T47D (cell line): ENCODE measurements at regions not wholly inside any gene's neighbourhood (a gene's known extent, or its start where the extent isn't known, plus 50 kb on each side); places are given as distances from the start of the nearest gene placed in this dataset.

Source experiments
- DNase-seq, 2 experiments: peaks; one replicate each; pipeline versions ENCODE4 v3.0.0 to v3.0.0-alpha.2; 2011 to 2012; ENCODE audit warnings: low read depth in 1 of 2, low spot score in 1 of 2
- JUND ChIP-seq: IDR thresholded peaks from 2 replicates; pipeline ENCODE4 v1.6.1; 2012; ENCODE audit warnings: low read depth
- in situ Hi-C: cut with HindIII; loops from 2 replicates; pipeline ENCODE4 v1.10.0; 2016; ENCODE audit warnings: low sequenced_read_pairs, low pct_unique_long_range_greater_than_20kb

DNA sequence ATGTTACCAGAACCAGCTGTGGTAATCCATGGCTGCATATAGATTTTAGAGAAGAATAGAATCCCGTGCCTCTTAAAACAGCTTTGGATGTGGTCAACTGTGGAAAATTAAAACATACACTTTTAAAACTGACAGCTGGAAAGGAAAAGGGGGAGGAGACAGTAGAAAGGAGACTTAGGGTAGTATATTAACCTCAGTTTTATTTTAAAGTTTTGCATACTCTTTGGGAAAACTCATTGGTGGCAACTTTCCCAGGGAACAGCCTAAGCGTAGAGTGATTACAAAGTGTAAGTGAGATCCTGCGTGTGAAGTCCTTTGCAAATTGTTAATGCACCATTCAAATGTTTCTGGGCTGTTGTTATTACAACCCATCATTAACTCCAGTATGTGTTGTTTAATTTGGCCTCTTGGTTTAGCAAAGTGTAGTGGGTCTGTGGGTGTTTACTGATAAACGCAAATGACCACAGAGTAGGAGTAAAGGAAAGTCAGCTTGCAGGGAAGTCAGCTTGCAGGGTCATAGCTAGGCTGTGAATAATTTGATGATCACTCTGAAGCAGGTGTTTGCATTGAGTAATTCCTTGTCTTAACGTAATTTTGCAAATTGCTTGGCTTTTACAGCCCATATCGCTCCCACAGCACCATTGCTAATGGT is 88.0 kb upstream of the DBX1 start:
- no peak for TF ChIP-seq JUND
- in situ Hi-C loops: no loop called here
- DNase-seq: no peak

DNA sequence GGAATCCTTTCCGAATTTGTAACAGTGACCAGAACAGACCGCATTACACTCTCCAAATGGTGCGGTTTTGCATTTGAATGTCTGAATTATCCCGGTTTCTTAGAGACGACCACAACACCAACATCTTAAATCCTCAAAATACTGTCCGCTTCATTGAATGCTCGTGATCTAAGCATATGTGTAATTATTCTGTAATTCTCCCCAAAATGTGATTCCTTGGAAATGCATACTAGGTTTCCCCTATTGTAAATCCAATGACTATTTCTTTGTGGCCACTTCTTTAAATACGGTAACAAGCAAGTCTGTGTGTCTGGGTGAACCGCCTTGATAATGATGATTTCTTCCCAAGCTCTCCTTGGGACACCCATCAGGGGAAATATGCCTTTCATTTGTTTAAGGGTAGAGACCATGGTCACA is 87.3 kb upstream of the DBX1 start:
- no peak for DNase-seq
- TF ChIP-seq JUND: no peak
- in situ Hi-C loops: no loop called here

DNA sequence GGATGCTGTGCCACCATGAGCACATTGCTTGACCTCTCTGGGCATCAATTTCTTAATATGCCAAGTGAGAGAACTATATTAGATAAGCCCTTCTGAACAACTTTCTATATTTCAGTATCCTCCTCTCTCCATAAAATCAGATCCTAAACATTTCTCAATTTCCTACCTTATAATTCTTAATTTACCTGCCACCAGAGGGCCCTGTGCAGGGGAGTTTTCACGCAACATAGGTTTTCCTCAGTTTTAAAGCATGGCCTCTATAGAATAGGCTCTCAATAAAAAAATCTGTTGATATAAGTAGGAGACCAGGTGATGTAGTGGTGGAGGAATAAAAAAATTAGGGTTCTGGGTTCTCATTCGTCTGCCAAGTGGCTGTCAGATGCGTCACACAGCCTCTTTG is 83.7 kb upstream of the DBX1 start:
- no peak for TF ChIP-seq JUND
- peak in 1 of 2 experiments; percentile 39 for DNase-seq

DNA sequence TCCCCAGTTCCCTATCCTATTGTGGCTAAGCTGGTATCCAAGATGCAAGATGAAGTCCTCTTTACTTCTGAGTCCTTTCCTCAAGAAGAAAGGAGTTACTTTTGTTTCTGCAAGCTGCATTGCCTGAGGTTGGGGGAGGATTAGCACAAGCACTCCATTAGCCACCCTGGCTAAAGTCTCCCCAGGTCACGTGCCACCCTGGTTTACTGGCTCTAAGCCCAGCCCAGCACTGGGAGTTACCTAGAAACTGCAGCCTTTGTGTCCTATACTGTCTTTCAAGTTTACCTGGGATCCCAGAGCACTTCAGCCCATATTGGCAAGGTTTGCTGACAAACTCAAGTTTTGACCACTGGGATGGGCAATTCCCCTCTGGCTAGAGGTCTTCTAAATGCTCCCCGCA is 78.4 kb upstream of the DBX1 start:
- no peak for TF ChIP-seq JUND
- DNase-seq: peak in 1 of 2 experiments; percentile 33
- in situ Hi-C loops: no loop called here

More for the DNA sequence above, 83.7 kb upstream of the DBX1 start:
- in situ Hi-C loops: no loop called here

DNA sequence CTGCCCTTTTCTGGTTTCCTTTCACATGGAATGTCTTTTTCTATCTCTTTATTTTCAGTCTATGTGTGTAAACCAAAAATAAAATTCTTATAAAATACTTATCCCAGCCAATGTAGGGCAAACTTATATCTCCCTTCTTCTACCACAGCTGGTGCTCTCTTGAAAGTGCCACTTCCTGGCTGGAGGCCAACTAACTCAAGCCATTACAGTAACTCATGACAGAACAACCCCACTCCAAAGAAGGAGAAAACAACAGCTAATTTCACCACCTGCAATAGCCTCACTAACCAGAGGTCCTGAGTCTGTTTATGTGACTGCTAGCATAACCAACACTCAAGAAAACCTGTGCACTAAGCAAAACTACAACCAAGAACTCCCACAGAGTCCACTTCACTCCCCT is 74.9 kb upstream of the DBX1 start:
- TF ChIP-seq JUND: no peak
- in situ Hi-C loops: no loop called here
- DNase-seq: no peak

DNA sequence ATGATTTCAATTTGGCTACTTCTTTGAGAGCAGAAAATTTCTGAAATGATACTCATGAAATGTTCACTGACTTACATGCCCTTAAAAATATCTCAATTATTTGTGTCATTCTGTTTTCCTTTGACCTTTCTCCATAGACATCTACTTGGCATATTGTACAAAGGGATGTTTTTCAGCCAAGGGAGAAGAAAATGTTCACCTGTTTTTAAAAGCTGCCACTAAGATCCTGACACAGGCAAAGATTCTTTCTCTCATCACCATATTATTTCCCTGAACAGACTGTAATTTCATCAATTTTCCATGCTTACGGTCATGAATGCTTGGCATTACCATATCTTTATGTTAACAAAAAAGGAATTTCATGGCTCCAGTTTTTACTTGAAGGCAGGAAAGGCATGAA is 67.4 kb upstream of the DBX1 start:
- in situ Hi-C loops: no loop called here
- no peak for DNase-seq
- TF ChIP-seq JUND: no peak

DNA sequence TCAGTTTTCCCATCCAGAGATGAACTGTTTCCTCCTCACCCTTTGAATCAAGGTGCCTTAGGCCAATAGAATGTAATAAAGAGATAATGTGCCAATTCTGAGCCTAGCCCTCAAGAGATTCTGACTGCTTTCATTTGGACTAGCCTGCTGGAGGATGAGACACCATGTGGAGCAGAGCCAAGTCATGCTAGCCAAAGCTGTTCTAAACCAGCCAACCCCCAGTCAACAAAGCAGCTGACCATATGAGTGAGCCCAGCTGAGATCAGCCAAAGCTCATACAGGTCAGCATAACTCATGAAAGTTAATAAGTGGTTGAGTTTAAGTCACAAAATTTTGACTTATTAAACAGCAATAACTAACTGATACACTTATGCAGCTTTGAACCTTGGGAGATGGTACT is 66.7 kb upstream of the DBX1 start:
- no peak for DNase-seq
- in situ Hi-C loops: no loop called here
- TF ChIP-seq JUND: no peak

DNA sequence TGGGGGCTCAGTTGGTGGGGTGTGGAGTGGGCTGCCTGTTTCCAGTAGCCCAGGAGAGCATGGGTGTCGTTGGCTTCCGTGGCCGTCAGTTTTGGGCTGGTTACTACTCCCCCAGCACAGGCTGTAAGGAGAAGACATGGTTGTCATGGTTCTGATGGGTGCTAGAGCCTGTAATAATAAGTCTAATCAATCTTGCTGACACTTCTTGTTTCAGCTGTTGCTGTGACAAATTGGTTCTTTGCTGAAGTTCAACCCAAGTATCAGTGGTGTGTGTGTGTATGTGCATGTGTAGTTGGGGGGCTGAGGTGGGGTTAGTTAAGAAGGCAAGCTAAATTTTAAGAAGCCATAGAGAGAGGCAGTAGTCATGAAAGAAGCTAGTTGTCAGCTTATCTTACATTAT is 61.3 kb upstream of the DBX1 start:
- in situ Hi-C loops: no loop called here
- TF ChIP-seq JUND: no peak
- DNase-seq: no peak

DNA sequence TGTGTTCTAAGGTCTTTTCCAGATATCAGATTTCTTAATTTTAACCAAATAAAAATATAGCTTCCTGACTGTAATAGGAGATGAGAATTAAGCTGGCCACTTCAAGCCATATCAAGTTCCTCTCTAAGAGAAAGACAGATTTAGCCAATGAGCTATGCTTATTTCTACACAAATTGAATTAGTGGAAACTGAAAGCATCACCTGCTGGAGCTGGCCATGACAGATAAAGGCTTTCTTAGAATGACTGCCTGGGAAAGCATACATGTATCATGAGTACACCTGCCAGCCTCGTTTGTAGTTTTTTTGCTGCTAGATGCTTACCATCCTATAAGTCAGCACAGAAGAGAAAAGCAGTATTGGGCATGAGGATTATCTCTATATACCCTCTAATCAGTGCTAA is 53.5 kb upstream of the DBX1 start:
- in situ Hi-C loops: no loop called here
- no peak for TF ChIP-seq JUND
- no peak for DNase-seq

DNA sequence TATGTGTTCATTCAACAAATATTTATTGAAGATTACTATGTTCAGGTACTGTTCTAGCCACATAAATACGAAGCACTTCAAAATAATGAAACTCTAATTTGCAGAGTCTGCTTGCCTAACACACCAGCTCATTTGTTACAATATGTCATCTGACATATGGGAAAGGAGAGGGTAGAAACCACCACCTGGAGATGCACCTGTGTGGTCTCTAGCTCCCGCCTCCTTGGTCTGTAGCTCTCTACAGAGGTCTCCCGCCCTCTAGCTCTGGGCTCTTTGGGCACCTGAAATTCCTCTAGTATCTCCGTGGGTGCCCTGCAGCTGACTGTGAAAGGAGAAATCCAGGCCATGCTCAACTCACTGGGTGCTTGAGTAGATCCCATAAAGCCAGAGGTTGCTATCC is 51.4 kb upstream of the DBX1 start:
- in situ Hi-C loops: no loop called here
- no peak for DNase-seq
- no peak for TF ChIP-seq JUND
